ENCODE measurements at regions not wholly inside any gene's neighbourhood (a gene's known extent, or its start where the extent isn't known, plus 50 kb on each side); places are given as distances from the start of the nearest gene placed in this dataset.
A peak's percentile ranks its signal among the peaks of the same experiment; 100 is the strongest.

GRCh38 chr10:104587751-104588150 lies 53.3 kb upstream of the SORCS3 start:
- CTCF ChIA-PET = interaction anchor here (0.9 to 1.4 kb wide), 2 partner anchors 24 to 35 kb away, joined by 3 read pairs; no protein-coding TSS in a partner anchor
- H3K27ac Mint-ChIP-seq (ENCODE audit: low read depth, unreplicated experiment) = no peak overlapping the region

GRCh38 chr10:104589431-104589830 lies 51.7 kb upstream of the SORCS3 start:
- no TSS peak for BruUV-seq (replicated peaks)
- CTCF ChIA-PET = interaction anchor here (0.5 to 3.8 kb wide), 8 partner anchors 10 to 883 kb away, joined by 3 to 30 read pairs (median 4); partner anchors contain the start of gene SORCS3

More at GRCh38 chr10:104587751-104588150, 53.3 kb upstream of the SORCS3 start:
- Mint-ChIP-seq H3K36me3 (ENCODE audit: insufficient read depth, unreplicated experiment) (no peaks in the 10 kb centered on the region), H3K9me3 (ENCODE audit: unreplicated experiment) (no peaks in the 10 kb centered on the region), H3K4me3 (ENCODE audit: unreplicated experiment) (no peak overlapping the region), H3K4me1 (ENCODE audit: insufficient read depth, unreplicated experiment) (peaks cover 15% of the 10 kb centered on the region), H3K27me3 (ENCODE audit: insufficient read depth, unreplicated experiment) (no peaks in the 10 kb centered on the region)
- no TSS peak for BruUV-seq (replicated peaks)
- DNase-seq (ENCODE audit: unreplicated experiment) = no peak
- no peak for TF ChIP-seq CTCF (IDR thresholded peaks at IDR 0.05; ENCODE audit: unreplicated experiment)
- POLR2A ChIA-PET = interaction anchor here (1.2 kb wide), 1 partner anchor 157 kb away, joined by 3 read pairs; no protein-coding TSS in a partner anchor
- intact Hi-C loops (cut with micrococcal nuclease) = no loop called here

GRCh38 chr10:104589871-104590270 lies 51.2 kb upstream of the SORCS3 start:
- Mint-ChIP-seq H3K4me3 (ENCODE audit: unreplicated experiment) (no peak overlapping the region), H3K36me3 (ENCODE audit: insufficient read depth, unreplicated experiment) (no peaks in the 10 kb centered on the region), H3K9me3 (ENCODE audit: unreplicated experiment) (no peaks in the 10 kb centered on the region), H3K4me1 (ENCODE audit: insufficient read depth, unreplicated experiment) (peaks cover 13% of the 10 kb centered on the region), H3K27ac (ENCODE audit: low read depth, unreplicated experiment) (no peak overlapping the region), H3K27me3 (ENCODE audit: insufficient read depth, unreplicated experiment) (no peaks in the 10 kb centered on the region)
- no TSS peak for BruUV-seq (replicated peaks)
- no peak for TF ChIP-seq CTCF (IDR thresholded peaks at IDR 0.05; ENCODE audit: unreplicated experiment)
- intact Hi-C loops (cut with micrococcal nuclease) = no loop called here
- ChIA-PET CTCF (interaction anchor here (0.5 to 3.8 kb wide), 5 partner anchors 10 to 214 kb away, joined by 3 to 30 read pairs (median 4); no protein-coding TSS in a partner anchor), POLR2A (interaction anchor here (0.6 to 1.5 kb wide), 3 partner anchors 11 to 168 kb away, joined by 3 to 5 read pairs (median 4); no protein-coding TSS in a partner anchor)
- peak; percentile 81 for DNase-seq (ENCODE audit: unreplicated experiment)

More at GRCh38 chr10:104589431-104589830, 51.7 kb upstream of the SORCS3 start:
- intact Hi-C loops (cut with micrococcal nuclease) = no loop called here
- POLR2A ChIA-PET = interaction anchor here (0.7 to 1.5 kb wide), 3 partner anchors 159 to 251 kb away, joined by 3 to 4 read pairs (median 4); partner anchors contain the start of gene ITPRIP
- DNase-seq (ENCODE audit: unreplicated experiment) = peak; percentile 16
- Mint-ChIP-seq H3K4me1 (ENCODE audit: insufficient read depth, unreplicated experiment) (peaks cover 13% of the 10 kb centered on the region), H3K9me3 (ENCODE audit: unreplicated experiment) (no peaks in the 10 kb centered on the region), H3K27ac (ENCODE audit: low read depth, unreplicated experiment) (no peak overlapping the region), H3K4me3 (ENCODE audit: unreplicated experiment) (no peak overlapping the region), H3K27me3 (ENCODE audit: insufficient read depth, unreplicated experiment) (no peaks in the 10 kb centered on the region), H3K36me3 (ENCODE audit: insufficient read depth, unreplicated experiment) (no peaks in the 10 kb centered on the region)
- TF ChIP-seq CTCF (IDR thresholded peaks at IDR 0.05; ENCODE audit: unreplicated experiment) = no peak
